Omental fat pad (tissue), 3 donors: ENCODE measurements at regions not wholly inside any gene's neighbourhood (a gene's known extent, or its start where the extent isn't known, plus 50 kb on each side); places are given as distances from the start of the nearest gene placed in this dataset.

Experiments
- ATAC-seq: fragments of 150-250 bp; one replicate; pipeline ENCODE4 v1.9.1; 2016; ENCODE audit warnings: mild to moderate bottlenecking, moderate library complexity; ENCODE audit not compliant: low FRiP score
- DNase-seq: peaks from one replicate; pipeline ENCODE4 v3.0.0-alpha.2; 2019; ENCODE audit warnings: low spot score
- TF ChIP-seq, protein P1 (sequence below), 3 donors: fragments of 450-650 bp; IDR thresholded peaks; one replicate each; pipeline ENCODE4 v1.5.1; 2016 to 2017; ENCODE audit warnings: antibody characterized with exemption in 3 of 3, mild to moderate bottlenecking in 3 of 3, moderate library complexity in 2 of 3

DNA sequence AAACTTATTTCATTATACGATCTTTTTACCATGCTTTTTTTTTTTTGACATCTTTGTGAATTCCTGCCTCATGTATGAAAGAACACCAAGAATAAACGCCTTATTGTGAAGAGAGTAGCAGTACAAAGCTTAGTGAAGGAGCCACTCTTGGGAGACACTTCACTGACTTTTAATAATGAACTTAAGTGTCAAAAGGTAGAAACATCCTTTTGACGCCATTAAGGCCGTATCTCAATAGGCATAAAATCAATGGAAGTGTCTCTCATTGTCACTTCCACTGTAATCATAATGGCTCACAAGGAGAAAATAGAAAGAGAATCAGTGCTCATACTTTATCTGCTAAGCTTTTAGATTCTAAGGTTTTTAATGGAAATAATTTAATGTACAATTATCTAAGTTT, 657.8 kb downstream of the DIPK2A start:
- no peak for DNase-seq
- TF ChIP-seq, protein P1, sequence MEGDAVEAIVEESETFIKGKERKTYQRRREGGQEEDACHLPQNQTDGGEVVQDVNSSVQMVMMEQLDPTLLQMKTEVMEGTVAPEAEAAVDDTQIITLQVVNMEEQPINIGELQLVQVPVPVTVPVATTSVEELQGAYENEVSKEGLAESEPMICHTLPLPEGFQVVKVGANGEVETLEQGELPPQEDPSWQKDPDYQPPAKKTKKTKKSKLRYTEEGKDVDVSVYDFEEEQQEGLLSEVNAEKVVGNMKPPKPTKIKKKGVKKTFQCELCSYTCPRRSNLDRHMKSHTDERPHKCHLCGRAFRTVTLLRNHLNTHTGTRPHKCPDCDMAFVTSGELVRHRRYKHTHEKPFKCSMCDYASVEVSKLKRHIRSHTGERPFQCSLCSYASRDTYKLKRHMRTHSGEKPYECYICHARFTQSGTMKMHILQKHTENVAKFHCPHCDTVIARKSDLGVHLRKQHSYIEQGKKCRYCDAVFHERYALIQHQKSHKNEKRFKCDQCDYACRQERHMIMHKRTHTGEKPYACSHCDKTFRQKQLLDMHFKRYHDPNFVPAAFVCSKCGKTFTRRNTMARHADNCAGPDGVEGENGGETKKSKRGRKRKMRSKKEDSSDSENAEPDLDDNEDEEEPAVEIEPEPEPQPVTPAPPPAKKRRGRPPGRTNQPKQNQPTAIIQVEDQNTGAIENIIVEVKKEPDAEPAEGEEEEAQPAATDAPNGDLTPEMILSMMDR (IDR thresholded peaks at IDR 0.05), result no peak
- no peak for ATAC-seq

DNA sequence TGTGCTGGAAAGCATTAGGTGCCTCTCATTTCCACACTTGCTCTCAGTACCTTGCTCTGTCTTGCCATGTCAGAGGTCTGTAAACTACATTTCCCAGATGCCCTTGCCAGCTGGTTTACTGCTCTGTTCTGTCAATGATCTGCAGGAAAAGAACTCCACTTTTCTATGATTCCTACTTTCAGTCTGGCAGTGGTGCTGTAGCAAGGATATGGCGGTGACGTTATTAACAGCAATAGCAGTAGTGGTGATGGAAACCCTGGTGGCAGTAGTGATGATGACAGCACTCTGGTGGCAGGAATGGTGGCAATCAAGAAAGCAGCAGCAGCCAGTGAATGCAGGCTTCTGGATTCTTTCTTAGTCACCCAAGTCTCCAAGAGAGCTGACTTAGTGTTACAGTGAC, 665.2 kb downstream of the DIPK2A start:
- no peak for ATAC-seq

DNA sequence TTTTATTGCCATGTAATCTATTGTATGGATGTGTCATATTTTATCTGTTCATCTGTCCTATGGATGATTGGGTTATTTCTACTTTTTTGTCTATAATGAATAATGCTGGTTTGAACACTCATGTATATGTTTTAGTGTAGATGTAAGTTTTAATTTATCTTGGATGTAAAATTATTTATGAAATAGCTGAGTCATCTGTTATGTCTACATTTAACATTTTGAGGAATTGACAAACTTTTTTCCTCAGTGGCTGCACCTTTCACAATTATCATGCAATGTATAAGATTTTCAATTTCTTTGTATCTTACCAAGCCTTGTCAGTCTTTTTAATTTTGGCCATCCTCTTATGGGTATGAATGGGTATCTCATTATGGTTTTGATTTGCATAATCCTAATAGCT, 666.4 kb downstream of the DIPK2A start:
- DNase-seq (no peak), ATAC-seq (no peak)
- TF ChIP-seq, protein P1 (IDR thresholded peaks at IDR 0.05), result no peak

More for the DNA sequence above, 665.2 kb downstream of the DIPK2A start:
- no peak for DNase-seq
- TF ChIP-seq, protein P1 (IDR thresholded peaks at IDR 0.05), result no peak

DNA sequence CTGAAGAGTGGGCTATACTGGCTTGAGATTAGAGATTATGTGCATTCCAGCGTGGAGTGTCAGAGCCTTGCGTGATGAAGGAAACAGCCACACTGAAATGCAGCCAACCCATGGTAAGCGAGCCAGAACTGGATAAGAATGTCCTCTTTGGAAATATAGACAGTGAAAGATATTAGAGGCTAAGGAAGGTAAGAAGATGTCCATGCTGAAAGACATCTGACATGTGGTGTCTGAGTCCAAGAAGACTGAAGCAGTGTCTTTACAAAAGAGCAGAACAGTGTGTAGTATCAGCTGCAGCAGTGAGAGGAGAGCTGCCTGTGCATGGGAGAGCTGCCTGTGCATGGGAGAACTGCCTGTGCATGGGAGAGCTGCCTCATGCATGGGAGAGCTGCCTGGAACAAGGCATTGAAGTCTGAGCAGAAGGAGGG, 672.2 kb downstream of the DIPK2A start:
- ATAC-seq (no peak), DNase-seq (no peak)
- TF ChIP-seq, protein P1 (IDR thresholded peaks at IDR 0.05), result no peak

DNA sequence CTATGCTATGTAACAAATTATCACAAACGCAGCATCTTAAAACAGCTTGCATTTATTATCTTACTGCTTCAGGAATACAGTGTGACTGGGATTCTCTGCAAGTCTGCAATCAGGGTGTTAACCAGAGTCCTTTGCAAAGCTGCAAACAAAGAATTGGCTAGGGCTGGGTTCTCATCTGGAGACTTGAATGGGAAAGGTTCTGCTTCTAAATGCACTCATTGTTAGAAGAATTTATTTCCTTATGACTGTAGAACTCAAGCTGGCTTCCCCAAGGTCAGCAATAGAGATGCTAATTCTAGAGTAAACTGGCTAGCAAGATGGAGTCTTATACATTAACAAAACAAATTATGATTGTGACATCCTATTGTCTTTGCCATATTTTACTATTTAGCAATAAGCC, 673.7 kb downstream of the DIPK2A start:
- ATAC-seq (no peak), DNase-seq (no peak)
- TF ChIP-seq, protein P1 (IDR thresholded peaks at IDR 0.05), result no peak

DNA sequence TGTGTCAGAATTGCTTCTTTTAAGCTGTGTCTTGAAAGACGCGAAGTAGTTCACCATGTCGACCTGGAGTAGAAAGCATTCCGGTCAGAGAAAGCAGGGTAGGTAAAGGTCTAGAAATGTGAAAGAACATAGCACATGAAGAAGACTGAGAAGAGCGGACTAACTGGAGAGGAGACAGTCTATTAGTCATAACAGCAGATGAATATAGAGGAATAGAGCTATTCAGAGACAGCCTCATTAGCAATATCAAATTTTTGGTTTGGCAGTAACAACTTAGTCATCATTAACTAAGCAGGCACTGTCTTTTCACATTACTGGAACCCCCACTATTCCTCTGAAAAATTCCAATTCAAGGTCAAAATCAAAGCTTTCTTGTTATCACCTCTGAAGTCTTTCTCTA, 678.8 kb downstream of the DIPK2A start:
- DNase-seq (no peak), ATAC-seq (no peak)
- TF ChIP-seq, protein P1 (IDR thresholded peaks at IDR 0.05), result no peak

DNA sequence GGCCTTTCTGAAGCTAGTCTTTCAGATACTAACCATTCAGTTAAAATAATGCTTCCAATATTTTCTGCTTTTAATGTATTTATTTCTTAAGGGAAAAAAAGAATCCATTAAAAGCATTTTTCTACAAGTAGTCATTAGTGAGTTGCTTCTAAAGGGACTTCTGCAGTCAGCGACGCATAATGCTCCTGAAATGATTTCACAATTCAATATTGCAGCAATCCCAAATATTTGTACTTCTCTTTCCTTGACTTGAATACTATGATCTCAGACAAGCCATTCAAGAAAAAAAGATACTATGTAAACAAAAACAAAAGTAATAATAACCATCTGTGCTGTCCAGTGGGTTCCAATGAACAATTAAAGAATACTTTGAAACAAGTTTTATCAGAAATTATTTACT, 681.0 kb downstream of the DIPK2A start:
- TF ChIP-seq, protein P1 (IDR thresholded peaks at IDR 0.05), result no peak
- DNase-seq (no peak), ATAC-seq (no peak)
